Natural killer cell treated with Interleukin-12 subunit alpha and Interleukin-12 subunit beta and Interleukin-15 and Interleukin-18, amount 100 ng/mL, for 72 hours (primary cell): ENCODE measurements at regions not wholly inside any gene's neighbourhood (a gene's known extent, or its start where the extent isn't known, plus 50 kb on each side); places are given as distances from the start of the nearest gene placed in this dataset.

Source experiments
- ATAC-seq, 2 donors: fragments of 150-1000 bp; cut with Tn5 transposase in 1 of 2; sonication (Bioruptor Pico), chemical (Tn5 transposase) in 1 of 2; 2 replicates each; pipeline ENCODE4 v1.10.0; 2021
- DNase-seq: peaks from one replicate; pipeline ENCODE4 v3.0.0; 2022; ENCODE audit warnings: low spot score
- H3K27ac Mint-ChIP-seq, 2 donors: 1 replicate in 1 of 2; 2 replicates in 1 of 2; pipeline ENCODE4 v1.8.0; 2022; ENCODE audit warnings: mixed read lengths in 2 of 2, mild to moderate bottlenecking in 1 of 2, moderate library complexity in 1 of 2
- H3K27me3 Mint-ChIP-seq, 2 donors: 1 replicate in 1 of 2; 2 replicates in 1 of 2; pipeline ENCODE4 v1.8.0; 2022; ENCODE audit warnings: mixed read lengths in 2 of 2
- H3K36me3 Mint-ChIP-seq: one replicate; pipeline ENCODE4 v1.8.0; 2022; ENCODE audit warnings: mixed read lengths
- H3K4me1 Mint-ChIP-seq, 2 donors: 1 replicate in 1 of 2; 2 replicates in 1 of 2; pipeline ENCODE4 v1.8.0; 2022; ENCODE audit warnings: low read depth in 2 of 2, mixed read lengths in 2 of 2, mild to moderate bottlenecking in 1 of 2
- H3K4me3 Mint-ChIP-seq: one replicate; pipeline ENCODE4 v1.8.0; 2022; ENCODE audit warnings: mixed read lengths
- H3K9me3 Mint-ChIP-seq: 2 replicates; pipeline ENCODE4 v1.8.0; 2022; ENCODE audit warnings: mixed read lengths

GRCh38 chr13:52975969-52976368, 52.6 kb upstream of the OLFM4 start:
- Mint-ChIP-seq H3K4me1 (no peaks in the 10 kb centered on the region), H3K27ac (no peak overlapping the region), H3K9me3 (no peaks in the 10 kb centered on the region), H3K27me3 (peaks cover 17 to 22% of the 10 kb centered on the region in 2 donors), H3K4me3 (no peak overlapping the region), H3K36me3 (no peaks in the 10 kb centered on the region)
- ATAC-seq (no peak), DNase-seq (no peak)

GRCh38 chr13:52975161-52975560, 53.5 kb upstream of the OLFM4 start:
- Mint-ChIP-seq H3K9me3 (no peaks in the 10 kb centered on the region), H3K27me3 (peaks cover 15 to 22% of the 10 kb centered on the region in 2 donors), H3K4me1 (no peaks in the 10 kb centered on the region), H3K27ac (no peak overlapping the region), H3K36me3 (no peaks in the 10 kb centered on the region), H3K4me3 (no peak overlapping the region)
- DNase-seq (no peak), ATAC-seq (no peak)

GRCh38 chr13:52974711-52975110, 53.9 kb upstream of the OLFM4 start:
- Mint-ChIP-seq H3K27ac (no peak overlapping the region), H3K27me3 (peaks cover 13 to 22% of the 10 kb centered on the region in 2 donors), H3K36me3 (no peaks in the 10 kb centered on the region), H3K4me1 (no peaks in the 10 kb centered on the region), H3K4me3 (no peak overlapping the region), H3K9me3 (no peaks in the 10 kb centered on the region)
- no peak for DNase-seq
- peak in 1 of 2 donors; percentile 45 for ATAC-seq

GRCh38 chr13:52969373-52969772, 59.2 kb upstream of the OLFM4 start:
- no peak overlapping the region for H3K4me3 Mint-ChIP-seq
- no peak overlapping the region for H3K27ac Mint-ChIP-seq
- DNase-seq, result no peak
- ATAC-seq, result no peak
- peaks cover 2 to 5% of the 10 kb centered on the region in 2 donors for H3K4me1 Mint-ChIP-seq
- peaks cover 12 to 17% of the 10 kb centered on the region in 2 donors for H3K27me3 Mint-ChIP-seq
- no peaks in the 10 kb centered on the region for H3K36me3 Mint-ChIP-seq
- no peaks in the 10 kb centered on the region for H3K9me3 Mint-ChIP-seq

GRCh38 chr13:52968074-52968700, 60.4 kb upstream of the OLFM4 start:
- H3K4me3 Mint-ChIP-seq, result no peak overlapping the region
- no peaks in the 10 kb centered on the region for H3K36me3 Mint-ChIP-seq
- H3K27me3 Mint-ChIP-seq, result peaks cover 8 to 9% of the 10 kb centered on the region in 2 donors
- no peak overlapping the region for H3K27ac Mint-ChIP-seq
- DNase-seq (no peak), ATAC-seq (peak; percentile 82 to 85)
- H3K9me3 Mint-ChIP-seq, result no peaks in the 10 kb centered on the region
- H3K4me1 Mint-ChIP-seq, result peaks cover 2 to 5% of the 10 kb centered on the region in 2 donors

- H3K36me3 Mint-ChIP-seq, result no peaks in the 10 kb centered on the region
- ATAC-seq, result no peak
- no peak for DNase-seq
- H3K27me3 Mint-ChIP-seq, result peaks cover 5 to 10% of the 10 kb centered on the region in 2 donors
- H3K4me1 Mint-ChIP-seq, result no peaks in the 10 kb centered on the region
- no peak overlapping the region for H3K27ac Mint-ChIP-seq
- H3K9me3 Mint-ChIP-seq, result no peaks in the 10 kb centered on the region
- no peak overlapping the region for H3K4me3 Mint-ChIP-seq
Observed at GRCh38 chr13:52961987-52962386, 66.6 kb upstream of the OLFM4 start.

GRCh38 chr13:52961256-52961910, 67.2 kb upstream of the OLFM4 start:
- no peaks in the 10 kb centered on the region for H3K9me3 Mint-ChIP-seq
- no peak for ATAC-seq
- H3K36me3 Mint-ChIP-seq, result no peaks in the 10 kb centered on the region
- H3K4me1 Mint-ChIP-seq, result no peaks in the 10 kb centered on the region
- no peak for DNase-seq
- peaks cover 5 to 10% of the 10 kb centered on the region in 2 donors for H3K27me3 Mint-ChIP-seq
- no peak overlapping the region for H3K27ac Mint-ChIP-seq
- H3K4me3 Mint-ChIP-seq, result no peak overlapping the region

GRCh38 chr13:52955472-52955874, 73.1 kb upstream of the OLFM4 start:
- Mint-ChIP-seq H3K27me3 (peaks cover 0 to 5% of the 10 kb centered on the region in 2 donors), H3K4me1 (no peaks in the 10 kb centered on the region), H3K9me3 (no peaks in the 10 kb centered on the region), H3K36me3 (no peaks in the 10 kb centered on the region), H3K4me3 (no peak overlapping the region), H3K27ac (no peak overlapping the region)
- DNase-seq, result no peak
- ATAC-seq, result peak in 1 of 2 donors; percentile 24

- H3K4me3 Mint-ChIP-seq, result no peak overlapping the region
- peaks cover 0 to 5% of the 10 kb centered on the region in 2 donors for H3K27me3 Mint-ChIP-seq
- H3K9me3 Mint-ChIP-seq, result no peaks in the 10 kb centered on the region
- no peak for ATAC-seq
- H3K36me3 Mint-ChIP-seq, result no peaks in the 10 kb centered on the region
- H3K4me1 Mint-ChIP-seq, result no peaks in the 10 kb centered on the region
- H3K27ac Mint-ChIP-seq, result no peak overlapping the region
- DNase-seq, result no peak
Observed at GRCh38 chr13:52954838-52955237, 73.8 kb upstream of the OLFM4 start.

- H3K4me3 Mint-ChIP-seq, result no peak overlapping the region
- ATAC-seq (no peak), DNase-seq (no peak)
- no peaks in the 10 kb centered on the region for H3K36me3 Mint-ChIP-seq
- H3K4me1 Mint-ChIP-seq, result no peaks in the 10 kb centered on the region
- H3K9me3 Mint-ChIP-seq, result no peaks in the 10 kb centered on the region
- H3K27ac Mint-ChIP-seq, result no peak overlapping the region
- H3K27me3 Mint-ChIP-seq, result peaks cover 5 to 11% of the 10 kb centered on the region in 2 donors
Observed at GRCh38 chr13:52950436-52950956, 78.1 kb upstream of the OLFM4 start.

- ATAC-seq (no peak), DNase-seq (no peak)
- Mint-ChIP-seq H3K4me3 (no peak overlapping the region), H3K9me3 (no peaks in the 10 kb centered on the region), H3K27me3 (peaks cover 12 to 19% of the 10 kb centered on the region in 2 donors), H3K27ac (no peak overlapping the region), H3K36me3 (no peaks in the 10 kb centered on the region), H3K4me1 (no peaks in the 10 kb centered on the region)
Observed at GRCh38 chr13:52949742-52950141, 78.9 kb upstream of the OLFM4 start.

- DNase-seq (no peak), ATAC-seq (no peak)
- H3K36me3 Mint-ChIP-seq, result no peaks in the 10 kb centered on the region
- H3K27me3 Mint-ChIP-seq, result peaks cover 13 to 22% of the 10 kb centered on the region in 2 donors
- H3K4me3 Mint-ChIP-seq, result no peak overlapping the region
- H3K9me3 Mint-ChIP-seq, result no peaks in the 10 kb centered on the region
- no peak overlapping the region for H3K27ac Mint-ChIP-seq
- H3K4me1 Mint-ChIP-seq, result no peaks in the 10 kb centered on the region
Observed at GRCh38 chr13:52949044-52949443, 79.6 kb upstream of the OLFM4 start.

GRCh38 chr13:52947921-52948373, 80.7 kb upstream of the OLFM4 start:
- H3K4me1 Mint-ChIP-seq, result no peaks in the 10 kb centered on the region
- H3K27me3 Mint-ChIP-seq, result peaks cover 17 to 22% of the 10 kb centered on the region in 2 donors
- no peak overlapping the region for H3K4me3 Mint-ChIP-seq
- H3K36me3 Mint-ChIP-seq, result no peaks in the 10 kb centered on the region
- DNase-seq, result no peak
- no peak for ATAC-seq
- no peaks in the 10 kb centered on the region for H3K9me3 Mint-ChIP-seq
- no peak overlapping the region for H3K27ac Mint-ChIP-seq

- H3K27me3 Mint-ChIP-seq, result peaks cover 18 to 22% of the 10 kb centered on the region in 2 donors
- no peaks in the 10 kb centered on the region for H3K36me3 Mint-ChIP-seq
- no peaks in the 10 kb centered on the region for H3K4me1 Mint-ChIP-seq
- H3K9me3 Mint-ChIP-seq, result no peaks in the 10 kb centered on the region
- H3K4me3 Mint-ChIP-seq, result no peak overlapping the region
- H3K27ac Mint-ChIP-seq, result no peak overlapping the region
- ATAC-seq (no peak), DNase-seq (no peak)
Observed at GRCh38 chr13:52945348-52945747, 83.3 kb upstream of the OLFM4 start.
